ENCODE measurements at regions not wholly inside any gene's neighbourhood (a gene's known extent, or its start where the extent isn't known, plus 50 kb on each side); places are given as distances from the start of the nearest gene placed in this dataset.

DNA sequence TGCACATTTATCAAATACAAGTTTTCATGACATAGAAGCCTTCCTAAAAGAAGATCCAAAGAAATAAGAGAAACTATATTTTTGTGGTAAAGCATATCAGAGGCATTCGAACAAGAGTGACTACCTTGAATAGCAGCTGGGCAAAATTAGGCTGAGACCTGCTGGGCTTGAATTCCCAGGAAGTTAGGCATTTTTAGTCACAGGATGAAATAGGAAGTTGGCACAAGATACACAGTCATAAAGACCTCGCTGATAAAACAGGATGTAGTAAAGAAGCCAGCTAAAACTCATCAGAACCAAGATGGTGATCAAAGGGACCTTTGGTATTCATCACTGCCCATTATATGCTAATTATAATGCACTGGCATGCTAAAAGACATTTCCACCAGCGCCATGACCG, 1302.3 kb upstream of the NRXN1 start:
- CTCF ChIA-PET: no interaction called here

GRCh38 chr2:52327641-52328040, 1295.7 kb upstream of the NRXN1 start:
- Histone ChIP-seq H3K9me3 (ENCODE audit: control insufficient read depth, insufficient read depth, low read length) (peaks cover 6% of the 10 kb centered on the region), H3K27me3 (ENCODE audit: control insufficient read depth, insufficient read depth, low read length) (no peaks in the 10 kb centered on the region), H3K27ac (ENCODE audit: low read depth, low read length) (no peak overlapping the region), H3K4me3 (ENCODE audit: low read depth, low read length) (no peak overlapping the region)
- ChIA-PET CTCF (no interaction called here), POLR2A (no interaction called here)
- TF ChIP-seq, protein P1, sequence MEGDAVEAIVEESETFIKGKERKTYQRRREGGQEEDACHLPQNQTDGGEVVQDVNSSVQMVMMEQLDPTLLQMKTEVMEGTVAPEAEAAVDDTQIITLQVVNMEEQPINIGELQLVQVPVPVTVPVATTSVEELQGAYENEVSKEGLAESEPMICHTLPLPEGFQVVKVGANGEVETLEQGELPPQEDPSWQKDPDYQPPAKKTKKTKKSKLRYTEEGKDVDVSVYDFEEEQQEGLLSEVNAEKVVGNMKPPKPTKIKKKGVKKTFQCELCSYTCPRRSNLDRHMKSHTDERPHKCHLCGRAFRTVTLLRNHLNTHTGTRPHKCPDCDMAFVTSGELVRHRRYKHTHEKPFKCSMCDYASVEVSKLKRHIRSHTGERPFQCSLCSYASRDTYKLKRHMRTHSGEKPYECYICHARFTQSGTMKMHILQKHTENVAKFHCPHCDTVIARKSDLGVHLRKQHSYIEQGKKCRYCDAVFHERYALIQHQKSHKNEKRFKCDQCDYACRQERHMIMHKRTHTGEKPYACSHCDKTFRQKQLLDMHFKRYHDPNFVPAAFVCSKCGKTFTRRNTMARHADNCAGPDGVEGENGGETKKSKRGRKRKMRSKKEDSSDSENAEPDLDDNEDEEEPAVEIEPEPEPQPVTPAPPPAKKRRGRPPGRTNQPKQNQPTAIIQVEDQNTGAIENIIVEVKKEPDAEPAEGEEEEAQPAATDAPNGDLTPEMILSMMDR (IDR thresholded peaks at IDR 0.05; ENCODE audit: low read depth, low read length): no peak
- no peak for DNase-seq (ENCODE audit: low read depth, low spot score)

More for the DNA sequence above, 1302.3 kb upstream of the NRXN1 start:
- no peak for DNase-seq (ENCODE audit: low read depth, low spot score)
- H3K9me3 ChIP-seq (ENCODE audit: control insufficient read depth, insufficient read depth, low read length): no peaks in the 10 kb centered on the region
- no peak overlapping the region for H3K4me3 ChIP-seq (ENCODE audit: low read depth, low read length)
- H3K27me3 ChIP-seq (ENCODE audit: control insufficient read depth, insufficient read depth, low read length): no peaks in the 10 kb centered on the region
- POLR2A ChIA-PET: no interaction called here
- TF ChIP-seq, protein P1 (IDR thresholded peaks at IDR 0.05; ENCODE audit: low read depth, low read length): no peak
- no peak overlapping the region for H3K27ac ChIP-seq (ENCODE audit: low read depth, low read length)

DNA sequence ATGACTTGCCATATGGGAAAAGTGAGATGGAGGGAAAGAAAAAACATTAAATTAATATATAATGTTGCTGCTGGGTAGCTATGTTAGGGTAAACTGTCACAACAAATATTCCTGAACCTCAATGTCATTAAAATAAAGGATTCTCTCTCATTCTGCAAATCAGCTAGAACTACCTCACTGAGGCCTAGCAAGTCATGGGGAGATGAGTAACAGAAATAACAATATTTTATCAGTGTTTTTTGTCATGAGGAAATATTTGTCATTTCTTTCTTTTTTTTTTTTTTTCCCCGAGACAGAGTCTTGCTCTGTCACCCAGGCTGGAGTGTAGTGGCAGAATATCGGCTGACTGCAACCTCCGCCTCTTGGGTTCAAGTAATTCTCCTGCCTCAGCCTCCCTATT, 1282.3 kb upstream of the NRXN1 start:
- Histone ChIP-seq H3K9me3 (ENCODE audit: control insufficient read depth, insufficient read depth, low read length) (no peaks in the 10 kb centered on the region), H3K27me3 (ENCODE audit: control insufficient read depth, insufficient read depth, low read length) (no peaks in the 10 kb centered on the region), H3K4me3 (ENCODE audit: low read depth, low read length) (no peak overlapping the region), H3K27ac (ENCODE audit: low read depth, low read length) (no peak overlapping the region)
- no peak for DNase-seq (ENCODE audit: low read depth, low spot score)
- ChIA-PET CTCF (interaction anchor here (1.2 kb wide), 1 partner anchor 11 kb away, joined by 3 read pairs; no protein-coding TSS in a partner anchor), POLR2A (no interaction called here)
- TF ChIP-seq, protein P1 (IDR thresholded peaks at IDR 0.05; ENCODE audit: low read depth, low read length): no peak

- Histone ChIP-seq H3K9me3 (ENCODE audit: control insufficient read depth, insufficient read depth, low read length) (no peaks in the 10 kb centered on the region), H3K27me3 (ENCODE audit: control insufficient read depth, insufficient read depth, low read length) (no peaks in the 10 kb centered on the region), H3K4me3 (ENCODE audit: low read depth, low read length) (no peak overlapping the region), H3K27ac (ENCODE audit: low read depth, low read length) (no peak overlapping the region)
- DNase-seq (ENCODE audit: low read depth, low spot score): no peak
- TF ChIP-seq, protein P1 (IDR thresholded peaks at IDR 0.05; ENCODE audit: low read depth, low read length): no peak
- CTCF ChIA-PET: no interaction called here
- POLR2A ChIA-PET: no interaction called here
Measured at GRCh38 chr2:52312486-52312885, 1280.6 kb upstream of the NRXN1 start.

GRCh38 chr2:52311862-52312261, 1279.9 kb upstream of the NRXN1 start:
- Histone ChIP-seq H3K9me3 (ENCODE audit: control insufficient read depth, insufficient read depth, low read length) (no peaks in the 10 kb centered on the region), H3K27me3 (ENCODE audit: control insufficient read depth, insufficient read depth, low read length) (no peaks in the 10 kb centered on the region), H3K4me3 (ENCODE audit: low read depth, low read length) (no peak overlapping the region), H3K27ac (ENCODE audit: low read depth, low read length) (no peak overlapping the region)
- no peak for DNase-seq (ENCODE audit: low read depth, low spot score)
- CTCF ChIA-PET: no interaction called here
- TF ChIP-seq, protein P1 (IDR thresholded peaks at IDR 0.05; ENCODE audit: low read depth, low read length): no peak
- POLR2A ChIA-PET: no interaction called here

Data from AG04450 (cell line).